Nucleus accumbens (tissue), 56 donors: ENCODE measurements at regions not wholly inside any gene's neighbourhood (a gene's known extent, or its start where the extent isn't known, plus 50 kb on each side); places are given as distances from the start of the nearest gene placed in this dataset.
"Not testable (repeated sequence)": the region's sequence is repeated elsewhere in the genome, so short reads cannot be mapped to it uniquely, and the experiment has no call there.

Source experiments
- DNase-seq, 56 donors: peaks; one replicate each; lab custom pipeline; 2025; lab: John Stamatoyannopoulos, UW

DNA sequence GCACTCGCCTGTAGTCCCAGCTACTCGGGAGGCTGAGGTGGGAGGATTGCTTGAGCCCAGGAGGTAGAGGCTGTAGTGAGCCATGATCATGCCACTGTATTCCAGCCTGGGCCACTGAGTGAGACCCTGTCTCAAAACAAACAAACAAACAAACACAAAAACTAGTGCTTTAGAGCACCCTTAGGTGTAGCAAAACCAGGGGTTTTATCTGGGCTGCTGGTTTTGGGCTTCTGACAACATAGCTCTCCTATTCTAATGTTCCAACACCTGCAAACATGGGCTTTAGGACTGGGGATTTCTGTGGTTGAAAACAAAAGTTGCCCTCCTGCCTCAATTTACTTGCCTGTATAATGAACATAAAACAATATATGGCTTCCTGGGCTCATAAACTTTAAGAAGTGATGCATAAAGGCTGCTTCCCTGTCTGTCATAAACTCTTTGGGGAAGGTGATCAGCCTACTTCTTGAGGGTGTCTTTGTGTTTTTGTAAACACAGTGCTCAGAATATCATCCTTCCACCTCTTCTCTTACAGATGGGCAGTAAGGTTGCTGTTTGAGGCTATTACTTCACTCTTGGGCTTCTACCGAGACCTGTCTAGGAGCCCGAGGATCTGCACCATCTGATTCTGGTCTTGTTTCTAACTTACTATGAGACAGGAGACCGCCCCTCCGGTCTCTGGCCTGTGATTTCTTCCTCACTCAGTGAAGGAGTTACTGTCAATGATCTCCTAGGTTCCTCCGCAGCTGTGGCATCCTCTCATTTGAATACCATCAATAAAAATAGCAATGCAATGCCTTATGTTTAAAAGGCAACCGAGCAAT is 246.5 kb downstream of the MYCN start:
- DNase-seq, result no peak

DNA sequence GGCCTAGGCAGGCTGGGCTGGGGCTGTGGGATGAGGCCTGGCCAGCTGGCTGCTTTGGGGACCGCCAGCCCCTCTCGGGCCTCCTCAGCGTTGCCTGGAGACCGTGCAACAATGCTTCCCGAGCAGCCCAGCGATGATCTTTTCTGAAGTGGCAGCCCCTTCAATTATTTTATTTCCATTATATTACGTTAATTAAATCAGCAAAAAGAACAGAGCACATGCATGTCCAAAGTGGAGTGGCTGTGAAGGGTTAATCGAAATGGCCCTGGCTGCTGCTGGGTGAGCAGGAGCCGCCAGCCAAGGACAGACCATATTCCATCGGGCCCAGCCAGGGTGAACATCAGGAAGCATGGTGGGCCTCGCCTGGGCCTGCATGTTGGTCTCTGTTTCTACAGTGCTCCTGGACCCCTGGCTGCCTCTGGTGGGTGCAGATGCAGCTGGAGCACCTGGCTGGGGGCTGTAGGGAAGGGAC is 245.5 kb downstream of the MYCN start:
- no peak for DNase-seq

DNA sequence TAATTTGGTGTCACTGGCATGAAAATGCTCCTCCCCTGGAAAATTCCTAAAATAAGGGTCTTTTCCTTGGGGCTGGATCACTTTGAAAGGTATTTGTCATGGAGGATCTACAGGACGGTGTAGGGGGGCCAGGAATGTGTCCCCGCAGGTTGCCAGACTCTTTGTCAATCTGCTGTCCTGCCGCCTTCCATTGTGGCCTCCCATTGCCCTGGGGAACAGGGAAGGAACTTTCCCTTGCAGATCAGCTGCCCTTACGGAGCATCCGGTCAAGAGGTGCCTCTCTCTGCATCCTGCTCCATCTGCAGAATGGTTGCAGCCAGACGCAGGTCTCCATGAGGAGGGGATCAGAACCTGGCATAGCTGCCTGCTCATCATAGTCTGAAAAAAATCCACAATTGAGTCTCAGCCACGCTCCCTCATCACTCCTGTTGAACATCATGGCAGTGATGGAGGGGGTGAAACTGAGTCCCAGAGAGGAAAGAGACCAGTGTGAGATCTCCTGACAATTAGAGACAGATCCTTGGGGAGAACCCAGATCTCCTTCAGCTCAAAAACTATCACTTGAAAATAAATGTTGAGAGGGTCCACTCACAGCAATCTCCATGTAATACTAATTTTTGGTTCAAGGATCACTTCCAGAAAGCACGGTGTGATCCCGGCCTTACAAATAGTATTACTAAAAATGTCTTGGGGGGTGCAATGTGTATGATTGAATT is 244.8 kb downstream of the MYCN start:
- DNase-seq, result no peak

DNA sequence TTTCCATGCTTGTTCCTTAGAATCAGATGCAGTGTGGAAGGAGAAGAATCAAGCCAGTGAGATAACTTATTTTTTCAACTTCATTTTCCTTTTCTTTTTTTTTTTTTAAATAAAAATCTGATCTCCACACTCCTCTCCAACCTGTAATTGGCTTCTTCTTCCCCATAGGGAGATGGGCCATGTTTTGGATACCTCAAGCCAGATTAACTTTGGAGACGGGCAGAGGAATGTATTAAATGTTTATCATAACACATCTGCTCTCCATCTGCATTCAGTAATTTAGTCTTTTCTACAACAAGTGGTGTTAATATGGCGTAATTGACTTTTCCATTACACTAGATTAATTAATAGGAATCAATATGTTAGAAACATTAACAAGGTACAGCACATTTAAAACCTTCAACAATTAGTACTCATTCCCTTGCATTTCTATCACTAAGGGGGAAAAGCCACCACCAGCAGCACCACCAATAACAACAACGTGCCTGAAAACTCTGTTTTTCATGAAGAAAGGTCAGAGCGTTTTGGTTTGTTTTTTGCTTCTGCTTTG is 244.1 kb downstream of the MYCN start:
- DNase-seq, result no peak

DNA sequence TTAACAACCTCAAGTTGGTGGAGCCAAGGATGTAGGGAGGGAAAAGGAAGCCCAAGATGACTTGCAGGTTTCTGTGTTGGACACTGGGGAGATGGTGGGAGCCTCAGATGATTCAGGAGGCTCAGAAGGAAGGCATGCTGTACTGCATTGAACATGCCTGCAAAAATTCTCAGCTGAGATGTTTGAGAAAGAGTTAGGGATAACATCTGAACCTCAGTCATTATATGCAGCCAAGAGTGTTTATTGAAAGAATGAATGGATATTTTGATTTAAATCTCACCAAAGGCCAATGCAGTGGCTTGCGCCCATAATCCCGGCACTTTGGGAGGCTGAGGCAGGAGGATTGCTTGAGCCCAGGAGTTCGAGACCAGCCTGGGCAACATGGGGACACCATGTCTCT is 243.0 kb downstream of the MYCN start:
- DNase-seq, result no peak

DNA sequence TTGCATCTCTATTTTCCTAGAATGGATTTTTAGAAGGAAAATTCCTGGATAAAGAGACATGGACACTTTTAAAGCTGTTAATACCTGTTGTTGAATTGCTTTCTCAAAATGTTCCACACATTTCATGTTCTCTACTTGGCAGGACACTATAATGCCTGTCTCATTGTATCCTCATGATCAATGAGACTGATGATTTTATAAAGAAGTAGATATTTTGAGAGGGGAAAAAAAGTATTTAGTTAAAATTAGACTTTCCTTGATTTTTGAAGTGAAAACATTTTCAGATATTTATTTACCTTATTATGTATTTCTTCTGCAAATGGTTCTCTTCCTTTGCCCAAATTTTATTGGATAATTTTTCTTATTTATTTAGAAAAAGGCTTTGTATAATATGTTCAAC is 242.5 kb downstream of the MYCN start:
- no peak for DNase-seq

DNA sequence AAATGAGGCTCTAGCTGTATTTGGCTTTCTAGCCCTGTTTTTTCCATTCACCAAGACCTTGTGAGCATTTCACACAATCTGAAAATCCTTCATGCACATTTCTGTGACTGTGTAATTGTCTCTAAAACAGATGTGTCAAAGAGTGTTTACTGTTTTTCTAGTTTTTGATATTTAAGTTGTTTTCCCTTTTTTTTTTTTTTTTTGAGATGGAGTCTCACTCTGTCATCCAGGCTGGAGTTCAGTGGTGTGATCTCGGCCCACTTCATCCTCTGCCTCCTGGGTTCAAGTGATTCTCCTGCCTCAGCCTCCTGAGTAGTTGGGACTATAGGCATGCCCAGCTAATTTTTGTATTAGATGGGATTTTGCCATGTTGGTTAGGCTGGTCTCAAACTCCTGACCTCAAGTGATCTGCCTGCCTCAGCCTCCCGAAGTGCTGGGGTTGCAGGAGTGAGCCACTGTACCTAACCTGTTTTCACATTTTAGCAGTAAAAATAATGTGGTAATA is 242.0 kb downstream of the MYCN start:
- DNase-seq, result not testable (repeated sequence)

DNA sequence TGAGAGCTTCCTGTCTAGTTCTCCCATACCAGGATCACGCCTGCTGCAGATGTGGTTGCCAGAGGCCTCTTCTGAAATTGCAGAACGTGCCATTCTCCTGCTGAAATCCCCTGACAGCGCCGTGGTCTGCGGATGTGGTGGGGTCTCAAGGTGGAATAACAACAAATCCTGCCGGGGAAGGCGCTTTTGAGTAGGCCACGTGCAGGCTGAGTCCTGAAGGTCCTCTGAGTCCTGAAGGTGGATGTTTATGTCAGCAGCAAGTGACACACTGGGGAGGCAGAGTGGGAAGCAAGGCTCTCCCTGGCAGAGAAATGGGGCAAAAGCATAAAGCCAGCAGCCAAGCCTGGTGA is 241.4 kb downstream of the MYCN start:
- no peak for DNase-seq

DNA sequence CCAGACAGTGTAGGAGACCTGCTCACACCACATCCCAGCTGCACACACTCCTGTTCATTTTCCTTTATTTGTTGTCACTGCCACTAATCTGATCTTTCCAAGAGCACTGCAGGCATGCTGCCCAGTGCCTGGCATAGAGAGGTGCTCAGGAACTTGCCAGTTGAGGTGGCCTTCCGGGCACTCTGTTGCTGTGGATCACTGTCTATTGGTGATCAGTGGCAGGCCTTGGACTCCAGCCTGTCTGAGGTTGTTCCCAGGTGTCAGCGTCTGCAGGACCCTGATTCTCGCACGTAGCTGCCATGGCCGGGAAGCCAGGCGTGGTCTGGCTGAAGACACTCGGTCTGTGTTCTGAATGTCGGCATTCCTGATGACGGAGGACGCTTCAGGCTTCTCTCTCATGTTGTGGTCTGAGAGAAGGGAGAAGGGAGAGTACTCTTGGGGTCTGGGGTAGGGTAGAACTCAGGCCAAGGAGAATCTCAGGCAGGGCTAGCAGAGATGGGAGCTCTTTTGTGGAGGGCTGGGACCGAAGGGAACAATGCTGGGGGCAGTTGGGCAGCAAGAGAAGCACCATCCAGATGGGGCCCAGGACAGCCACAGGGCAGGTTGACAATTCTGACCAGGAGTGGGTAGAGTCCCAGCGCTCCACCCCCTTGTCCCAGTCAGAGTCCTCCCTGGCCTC is 240.9 kb downstream of the MYCN start:
- no peak for DNase-seq

DNA sequence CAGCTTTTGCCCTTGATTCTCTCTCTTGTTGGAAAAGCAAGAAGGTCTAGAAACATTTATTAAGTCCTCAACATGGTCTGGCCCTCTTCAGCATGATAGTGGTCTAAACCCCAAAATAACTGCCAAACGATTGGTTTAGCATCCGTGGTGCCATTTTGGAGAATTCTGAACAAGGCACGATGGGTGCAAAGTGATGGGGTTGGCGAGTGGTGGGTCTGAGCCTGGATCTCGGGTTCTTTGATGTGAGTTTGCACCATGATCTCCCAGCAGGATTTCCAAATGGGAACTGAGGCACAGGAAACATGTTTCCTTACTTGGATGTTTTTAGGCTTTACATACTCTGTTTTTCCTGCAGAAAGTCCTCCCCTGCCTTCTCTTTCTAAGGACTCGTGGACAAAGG is 240.3 kb downstream of the MYCN start:
- no peak for DNase-seq

DNA sequence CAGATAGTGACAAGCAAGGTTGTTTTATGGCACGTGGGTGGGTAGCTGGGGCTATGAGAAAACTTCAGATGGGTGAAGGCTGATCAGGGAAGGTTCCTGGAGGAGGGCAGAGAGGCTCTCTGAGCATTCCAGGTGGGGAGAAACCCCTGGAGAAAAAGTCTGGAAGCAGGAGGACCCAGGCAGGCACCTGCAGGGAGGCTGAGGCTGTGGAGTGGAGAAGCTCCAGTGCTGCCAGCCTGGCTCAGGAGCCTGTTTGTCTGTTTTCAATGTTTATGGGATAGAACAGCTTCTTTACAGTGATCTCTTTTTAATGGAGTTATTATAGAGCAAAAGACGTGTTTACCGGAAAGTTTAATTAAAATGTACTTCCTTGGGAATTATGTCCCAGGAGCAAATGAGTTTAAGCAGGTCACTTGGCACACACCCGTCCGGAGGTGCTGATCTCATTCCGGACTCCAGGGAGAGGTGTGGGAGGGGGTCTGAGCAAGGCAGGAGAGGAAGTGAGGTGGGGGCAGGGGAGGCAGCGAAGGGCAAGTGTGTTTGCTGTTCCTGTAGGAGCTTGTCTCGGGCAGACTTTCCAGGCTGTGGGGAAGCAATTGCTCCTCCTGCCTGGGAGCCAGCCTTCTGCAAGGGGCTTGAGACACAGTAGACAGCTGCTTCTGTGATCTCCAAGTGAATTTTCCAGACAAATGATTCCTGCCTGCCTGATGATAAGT is 239.5 kb downstream of the MYCN start:
- DNase-seq, result no peak

DNA sequence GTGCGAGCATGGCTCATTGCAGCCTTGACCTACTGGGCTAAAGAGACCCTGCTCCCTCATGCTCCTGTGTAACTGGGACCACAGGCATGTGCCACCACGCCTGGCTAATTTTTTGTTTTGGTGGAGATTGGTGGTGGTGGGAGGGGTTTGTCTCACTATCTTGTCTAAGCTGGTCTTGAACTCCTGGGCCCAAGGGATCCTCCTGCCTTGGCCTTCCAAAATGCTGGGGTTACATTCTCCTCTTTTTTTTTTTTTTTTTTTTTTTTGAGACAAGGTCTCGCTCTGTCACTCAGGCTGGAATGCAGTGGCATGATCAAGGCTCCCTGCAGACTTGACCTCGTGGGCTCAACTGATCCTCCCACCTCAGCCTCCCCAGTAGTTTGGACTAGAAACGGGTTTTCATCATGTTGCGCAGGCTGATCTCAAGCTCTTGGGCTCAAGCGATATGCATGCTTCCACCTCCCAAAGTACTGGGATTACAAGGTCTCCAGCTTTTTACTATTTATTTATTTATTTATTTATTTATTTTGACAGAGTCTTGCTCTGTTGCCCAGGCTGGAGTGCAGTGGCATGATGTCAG is 238.3 kb downstream of the MYCN start:
- DNase-seq, result no peak

DNA sequence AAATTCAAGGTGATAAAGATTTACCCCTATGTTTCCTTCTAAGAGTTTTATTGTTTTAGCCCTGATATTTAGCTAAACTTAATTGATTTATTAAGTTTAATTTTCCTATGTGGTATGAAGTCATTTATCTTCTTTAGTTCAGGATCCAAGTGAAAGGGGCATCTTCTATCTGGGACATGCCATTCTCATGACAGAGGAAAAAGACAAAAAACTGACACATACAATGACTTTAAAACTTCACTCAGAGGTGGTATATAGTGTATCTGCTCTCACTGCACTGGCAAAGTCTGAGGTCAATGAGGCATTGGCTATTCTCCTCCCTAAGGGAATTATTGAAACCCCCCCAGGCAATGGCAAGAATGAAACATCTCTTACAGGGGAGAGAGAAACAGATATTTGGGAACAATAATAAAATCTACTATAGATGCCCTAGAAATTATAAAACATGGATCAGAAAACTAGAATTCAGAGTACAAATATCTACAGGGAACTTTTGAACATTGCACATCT is 237.4 kb downstream of the MYCN start:
- DNase-seq, result no peak

DNA sequence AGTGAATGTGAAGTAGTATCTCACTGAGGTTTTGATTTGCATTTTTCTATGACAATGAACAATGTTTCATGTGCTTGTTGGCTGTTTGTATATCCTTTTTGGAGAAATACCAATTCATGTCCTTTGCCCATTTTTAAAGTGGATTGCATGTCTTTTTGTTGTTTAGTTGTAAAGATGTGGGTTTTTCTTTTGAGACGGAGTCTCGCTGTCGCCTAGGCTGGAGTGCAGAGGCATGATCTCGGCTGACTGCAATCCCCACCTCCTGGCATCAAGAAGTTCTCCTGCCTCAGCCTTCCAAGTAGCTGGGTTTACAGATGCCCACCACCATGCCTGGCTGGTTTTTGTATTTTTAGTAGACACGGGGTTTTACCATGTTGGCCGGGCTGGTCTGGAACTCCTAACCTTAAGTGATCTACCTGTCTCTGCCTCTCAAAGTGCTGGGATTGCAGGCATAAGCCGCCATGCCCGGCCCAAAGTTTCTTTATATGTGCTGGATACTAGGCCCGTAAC is 236.7 kb downstream of the MYCN start:
- DNase-seq, result no peak

DNA sequence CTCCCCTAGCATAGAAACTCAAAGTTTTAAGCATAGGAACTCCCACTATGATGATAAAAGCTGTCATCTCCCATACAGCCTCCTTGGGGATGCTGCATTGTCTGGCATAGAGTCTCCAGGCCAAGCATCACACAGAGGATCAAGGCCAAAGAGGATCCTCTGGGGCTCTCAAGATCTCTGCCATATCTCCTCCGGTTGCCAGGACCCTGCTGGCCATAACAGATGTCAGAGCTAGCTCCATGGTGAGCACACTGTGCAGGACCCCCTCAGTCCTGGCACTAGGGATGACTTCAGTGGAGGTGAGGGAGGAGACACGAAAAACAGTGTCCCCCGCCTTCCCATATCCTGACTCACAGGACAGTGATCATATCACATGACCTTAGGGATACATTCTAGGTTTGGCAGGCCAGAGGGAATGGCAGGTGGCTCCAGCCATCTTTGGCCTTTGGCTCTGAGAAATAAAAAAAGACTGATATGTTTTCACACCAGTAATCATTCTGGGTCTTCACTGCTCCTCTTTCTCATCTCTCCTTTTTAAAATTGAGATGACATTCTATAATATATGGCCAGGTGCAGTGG is 235.0 kb downstream of the MYCN start:
- DNase-seq, result no peak

DNA sequence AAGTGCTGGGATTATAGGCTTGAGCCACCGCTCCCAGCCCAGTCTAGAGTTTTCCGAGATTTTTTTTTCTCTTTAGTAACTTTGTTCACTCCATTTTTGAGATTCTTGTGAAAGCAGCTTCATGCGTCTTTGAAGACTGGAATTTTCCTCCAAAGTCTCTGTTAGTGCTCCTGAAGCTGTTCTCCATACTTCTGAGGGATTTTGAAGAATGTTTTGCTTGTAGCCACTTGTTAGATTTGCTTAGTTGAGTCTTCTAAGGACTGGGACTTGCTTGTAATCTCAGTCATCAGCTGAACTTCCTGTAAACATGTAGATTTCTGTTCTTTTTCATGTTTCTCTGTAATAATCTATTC is 234.3 kb downstream of the MYCN start:
- no peak for DNase-seq

DNA sequence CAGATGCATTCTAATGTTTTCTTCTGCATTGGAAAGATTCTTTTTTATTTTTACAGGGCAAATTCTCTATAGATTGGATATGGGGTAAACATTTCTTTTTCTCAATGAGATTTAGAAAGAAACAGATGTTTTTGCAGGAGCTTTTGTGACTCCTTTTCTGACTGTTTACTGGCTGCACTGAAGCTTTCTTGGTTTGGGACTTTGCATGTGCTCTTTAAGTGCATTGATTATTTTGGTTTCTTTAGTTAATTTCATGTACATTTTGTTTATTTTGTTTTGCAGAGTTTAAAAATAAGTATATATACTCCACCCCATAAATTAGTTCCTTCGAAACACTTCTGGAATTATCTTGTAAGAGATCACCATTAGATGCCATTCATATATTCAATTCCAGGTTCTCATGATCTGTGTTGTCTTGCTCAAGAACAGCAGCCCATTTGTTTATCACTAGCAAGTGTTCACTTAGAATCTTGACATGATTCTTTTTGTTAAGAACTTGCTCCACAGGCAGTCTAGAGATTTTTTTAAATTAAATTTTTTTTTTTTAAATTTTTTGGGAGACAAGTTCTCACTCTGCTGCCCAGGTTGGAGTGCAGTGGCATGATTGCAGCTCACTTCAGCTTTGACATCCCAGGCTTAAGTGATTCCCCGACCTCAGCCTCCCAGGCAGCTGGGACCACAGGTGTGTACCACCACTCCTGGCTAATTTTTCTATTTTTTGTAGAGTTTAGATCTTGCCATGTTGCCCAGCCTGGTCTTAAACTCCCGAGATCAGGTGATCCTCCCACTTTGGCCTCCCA is 233.7 kb downstream of the MYCN start:
- DNase-seq, result no peak
